ENCODE measurements at regions not wholly inside any gene's neighbourhood (a gene's known extent, or its start where the extent isn't known, plus 50 kb on each side); places are given as distances from the start of the nearest gene placed in this dataset.

DNA sequence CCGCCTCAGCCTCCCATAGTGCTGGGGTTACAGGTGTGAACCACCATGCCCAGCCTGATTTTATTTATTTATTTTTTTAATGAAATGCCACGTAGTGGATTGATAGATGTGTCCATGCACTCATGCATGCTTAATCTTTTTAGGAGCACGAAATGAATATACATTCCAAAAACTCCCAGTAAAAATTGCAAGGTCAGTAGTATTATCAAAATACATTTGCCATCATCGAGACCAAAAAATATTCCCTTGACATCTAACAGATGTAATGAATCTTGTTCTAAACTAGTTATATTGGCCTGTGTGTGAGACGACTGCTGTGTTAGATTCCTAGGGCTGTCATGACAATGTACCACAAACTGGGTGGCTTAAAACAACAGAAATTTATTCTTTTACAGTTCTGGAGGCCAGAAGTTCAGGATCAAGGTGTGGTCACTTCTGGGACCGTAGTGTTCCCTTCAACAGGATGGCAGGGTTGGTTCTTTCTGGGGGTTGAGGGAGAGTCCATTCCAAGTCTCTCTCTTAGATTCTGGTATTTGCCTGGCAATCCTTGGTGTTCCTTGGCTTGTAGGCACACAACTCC, 56.1 kb upstream of the UBL3 start:
- TF ChIP-seq CEBPB (IDR thresholded peaks at IDR 0.05) (no peak), YY1 (IDR thresholded peaks at IDR 0.05; ENCODE audit: low read depth) (no peak), RAD21 (IDR thresholded peaks at IDR 0.05; ENCODE audit: low read depth) (no peak)
- TF ChIP-seq, protein P1, sequence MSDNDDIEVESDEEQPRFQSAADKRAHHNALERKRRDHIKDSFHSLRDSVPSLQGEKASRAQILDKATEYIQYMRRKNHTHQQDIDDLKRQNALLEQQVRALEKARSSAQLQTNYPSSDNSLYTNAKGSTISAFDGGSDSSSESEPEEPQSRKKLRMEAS (IDR thresholded peaks at IDR 0.05): no peak

All from Ishikawa (cell line).